ENCODE measurements at regions not wholly inside any gene's neighbourhood (a gene's known extent, or its start where the extent isn't known, plus 50 kb on each side); places are given as distances from the start of the nearest gene placed in this dataset.

DNA sequence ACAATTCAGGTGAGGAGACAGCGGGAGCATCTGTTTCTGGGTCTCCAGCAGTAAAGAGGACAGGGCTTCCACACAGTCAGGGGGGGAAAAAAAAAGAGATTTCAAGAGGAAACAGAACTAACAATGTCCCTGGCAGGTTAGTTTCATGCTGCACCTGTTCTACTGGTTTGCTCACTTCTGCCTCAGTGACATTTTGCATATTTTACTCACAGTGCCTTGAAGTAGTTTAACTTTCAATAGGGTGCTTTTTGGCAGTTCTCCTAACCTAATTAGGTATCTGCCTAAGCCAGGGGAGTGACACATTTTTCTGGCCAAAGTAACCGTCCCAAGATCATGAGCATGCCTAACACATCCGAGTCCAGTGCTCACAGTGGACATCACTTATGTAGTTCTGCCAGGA lies 109.0 kb upstream of the ALK start:
- DNase-seq (ENCODE audit: low read depth), result no peak

DNA sequence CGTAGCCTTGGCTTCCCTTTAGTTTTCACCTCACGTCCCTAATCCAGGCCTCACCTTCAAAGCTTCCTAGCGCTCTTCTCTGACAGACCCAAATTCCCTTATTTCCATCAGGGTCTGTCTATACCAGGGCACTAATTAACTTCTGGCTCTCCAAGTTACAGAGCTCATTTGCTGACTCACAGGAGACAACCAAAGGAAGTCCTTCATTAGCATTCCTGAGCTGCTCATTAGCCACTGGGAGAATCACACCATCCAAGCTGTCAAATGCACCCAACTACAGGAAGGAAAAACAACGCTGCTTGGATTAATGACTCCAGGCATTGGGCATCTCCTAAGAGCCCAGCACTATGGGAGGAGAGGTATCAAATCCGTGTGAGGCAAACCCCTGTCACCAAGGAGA lies 109.8 kb upstream of the ALK start:
- no peak overlapping the region for H3K4me3 ChIP-seq (ENCODE audit: control insufficient read depth, low read depth, low read length)
- TF ChIP-seq, protein P1, sequence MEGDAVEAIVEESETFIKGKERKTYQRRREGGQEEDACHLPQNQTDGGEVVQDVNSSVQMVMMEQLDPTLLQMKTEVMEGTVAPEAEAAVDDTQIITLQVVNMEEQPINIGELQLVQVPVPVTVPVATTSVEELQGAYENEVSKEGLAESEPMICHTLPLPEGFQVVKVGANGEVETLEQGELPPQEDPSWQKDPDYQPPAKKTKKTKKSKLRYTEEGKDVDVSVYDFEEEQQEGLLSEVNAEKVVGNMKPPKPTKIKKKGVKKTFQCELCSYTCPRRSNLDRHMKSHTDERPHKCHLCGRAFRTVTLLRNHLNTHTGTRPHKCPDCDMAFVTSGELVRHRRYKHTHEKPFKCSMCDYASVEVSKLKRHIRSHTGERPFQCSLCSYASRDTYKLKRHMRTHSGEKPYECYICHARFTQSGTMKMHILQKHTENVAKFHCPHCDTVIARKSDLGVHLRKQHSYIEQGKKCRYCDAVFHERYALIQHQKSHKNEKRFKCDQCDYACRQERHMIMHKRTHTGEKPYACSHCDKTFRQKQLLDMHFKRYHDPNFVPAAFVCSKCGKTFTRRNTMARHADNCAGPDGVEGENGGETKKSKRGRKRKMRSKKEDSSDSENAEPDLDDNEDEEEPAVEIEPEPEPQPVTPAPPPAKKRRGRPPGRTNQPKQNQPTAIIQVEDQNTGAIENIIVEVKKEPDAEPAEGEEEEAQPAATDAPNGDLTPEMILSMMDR (conservative IDR thresholded peaks at IDR 0.05; ENCODE audit: control insufficient read depth, insufficient read depth, low read depth, low read length), result no peak
- no peak for DNase-seq (ENCODE audit: low read depth)

More for the DNA sequence above, 109.0 kb upstream of the ALK start:
- TF ChIP-seq, protein P1 (conservative IDR thresholded peaks at IDR 0.05; ENCODE audit: control insufficient read depth, insufficient read depth, low read depth, low read length), result no peak
- H3K4me3 ChIP-seq (ENCODE audit: control insufficient read depth, low read depth, low read length), result no peak overlapping the region

DNA sequence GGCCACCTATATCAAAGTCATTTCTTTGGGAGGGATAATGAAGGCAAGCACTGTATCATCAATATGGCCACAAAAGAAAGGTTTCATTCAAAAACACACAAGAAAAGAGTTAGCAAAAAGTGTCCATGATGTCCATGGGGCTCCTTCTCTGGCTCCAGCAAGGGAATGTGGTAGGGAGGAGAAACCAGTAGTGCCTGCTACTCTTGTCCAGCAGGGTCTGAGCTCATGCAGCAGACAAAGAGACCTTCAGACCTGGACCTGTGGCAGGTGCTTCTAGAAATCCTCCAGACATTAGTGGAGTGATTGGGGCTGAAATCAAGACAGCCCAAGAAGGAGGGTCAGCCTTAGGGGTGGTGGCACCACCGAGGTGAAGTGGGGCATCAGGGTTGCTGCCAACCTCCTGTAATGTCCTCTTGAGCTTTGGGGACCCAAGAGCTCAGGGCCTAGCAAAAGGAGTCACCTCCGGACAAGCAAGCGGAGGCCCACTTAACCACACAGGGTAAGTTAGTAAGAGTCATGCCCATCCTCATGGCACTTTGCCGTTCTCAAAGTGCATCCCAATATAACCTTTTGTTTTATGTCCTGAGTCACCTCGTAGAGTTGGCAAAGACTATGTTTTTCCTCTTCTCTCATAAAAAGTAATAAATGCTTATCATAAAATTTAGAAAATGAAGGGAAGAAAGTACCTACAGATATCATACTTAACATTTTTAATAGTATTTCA lies 112.6 kb upstream of the YPEL5 start:
- DNase-seq (ENCODE audit: low read depth), result no peak
- H3K4me3 ChIP-seq (ENCODE audit: control insufficient read depth, low read depth, low read length), result no peak overlapping the region
- TF ChIP-seq, protein P1 (conservative IDR thresholded peaks at IDR 0.05; ENCODE audit: control insufficient read depth, insufficient read depth, low read depth, low read length), result no peak

GRCh38 chr2:30037016-30037415 lies 109.8 kb upstream of the YPEL5 start:
- peak; percentile 0 for DNase-seq (ENCODE audit: low read depth)
- no peak overlapping the region for H3K4me3 ChIP-seq (ENCODE audit: control insufficient read depth, low read depth, low read length)
- TF ChIP-seq, protein P1 (conservative IDR thresholded peaks at IDR 0.05; ENCODE audit: control insufficient read depth, insufficient read depth, low read depth, low read length), result no peak

GRCh38 chr2:30038419-30038818 lies 108.4 kb upstream of the YPEL5 start:
- DNase-seq (ENCODE audit: low read depth), result no peak
- TF ChIP-seq, protein P1 (conservative IDR thresholded peaks at IDR 0.05; ENCODE audit: control insufficient read depth, insufficient read depth, low read depth, low read length), result no peak
- no peak overlapping the region for H3K4me3 ChIP-seq (ENCODE audit: control insufficient read depth, low read depth, low read length)

GRCh38 chr2:30039101-30039500 lies 107.7 kb upstream of the YPEL5 start:
- TF ChIP-seq, protein P1 (conservative IDR thresholded peaks at IDR 0.05; ENCODE audit: control insufficient read depth, insufficient read depth, low read depth, low read length), result no peak
- no peak overlapping the region for H3K4me3 ChIP-seq (ENCODE audit: control insufficient read depth, low read depth, low read length)
- no peak for DNase-seq (ENCODE audit: low read depth)
